Heart left ventricle (tissue), 13 donors: ENCODE measurements at regions not wholly inside any gene's neighbourhood (a gene's known extent, or its start where the extent isn't known, plus 50 kb on each side); places are given as distances from the start of the nearest gene placed in this dataset.

Source experiments
- POLR2A ChIP-seq, 2 donors: fragments of 450-650 bp; IDR thresholded peaks; one replicate each; pipeline ENCODE4 v1.6.1; 2017; ENCODE audit warnings: antibody characterized with exemption in 2 of 2, mild to moderate bottlenecking in 2 of 2, moderate library complexity in 2 of 2
- TF ChIP-seq, protein P1 (sequence below), 12 donors: fragments of 200-600 bp; sonication (generic) in 4 of 12; IDR thresholded peaks; one replicate each; pipeline versions ENCODE4 v1.5.0 to v1.8.0; 2018 to 2022; ENCODE audit warnings: antibody characterized with exemption in 12 of 12, mild to moderate bottlenecking in 5 of 12
- donor health status: ischemic (EF 13 %, LVEDD 7.1; RV severe dilation, severe dysfunction).
- donor health status: DM: no; HTN: yes; CAD: no.
- donor health status: DM: no; HTN: no; CAD: no.
- donor health status: ischemic (EF 25% LVEDD 6.9; RV normal size, moderate dysfunction).
- donor health status: ischemic (EF 25% LVEDD 5.7; RV mildly dilated, moderate dysfunction).
- donor health status: ischemic (EF 35%, LVEDD 5.7; RV mildly dilated, moderate dysfunction).
- donor health status: nonischemic (EF 11% LVEDD 7.7; RV severe dilation, severe dysfunction).
- donor health status: DM: yes; HTN: yes; CAD: no.
- donor health status: PGD.
- donor health status: ischemic (EF 29% LVEDD 5.4; RV normal size, mild dysfunction).
- donor health status: nonischemic (EF 23%, LVEDD 6.1; RV moderate dilation, normal function).

DNA sequence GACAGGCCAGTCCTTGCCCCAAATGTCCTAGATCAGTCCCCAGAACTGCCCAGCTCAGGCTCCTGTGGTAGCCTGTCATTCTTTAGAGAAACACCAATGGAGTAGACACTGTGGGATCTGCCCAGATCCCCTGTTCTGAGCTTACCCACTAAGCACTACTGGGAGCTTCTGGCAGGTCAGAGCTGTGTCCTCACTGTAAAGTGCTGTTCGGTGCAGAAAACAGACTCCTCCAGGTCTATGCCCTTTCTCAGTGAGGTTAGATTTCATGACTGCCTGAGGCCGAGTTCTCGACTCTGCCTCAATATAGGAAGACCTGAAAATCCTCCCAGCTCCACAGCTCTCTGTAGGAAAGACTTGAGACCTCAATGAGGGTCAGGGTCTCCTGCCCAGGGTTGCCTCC, 67.5 kb upstream of the IGLL5 start:
- TF ChIP-seq, protein P1, sequence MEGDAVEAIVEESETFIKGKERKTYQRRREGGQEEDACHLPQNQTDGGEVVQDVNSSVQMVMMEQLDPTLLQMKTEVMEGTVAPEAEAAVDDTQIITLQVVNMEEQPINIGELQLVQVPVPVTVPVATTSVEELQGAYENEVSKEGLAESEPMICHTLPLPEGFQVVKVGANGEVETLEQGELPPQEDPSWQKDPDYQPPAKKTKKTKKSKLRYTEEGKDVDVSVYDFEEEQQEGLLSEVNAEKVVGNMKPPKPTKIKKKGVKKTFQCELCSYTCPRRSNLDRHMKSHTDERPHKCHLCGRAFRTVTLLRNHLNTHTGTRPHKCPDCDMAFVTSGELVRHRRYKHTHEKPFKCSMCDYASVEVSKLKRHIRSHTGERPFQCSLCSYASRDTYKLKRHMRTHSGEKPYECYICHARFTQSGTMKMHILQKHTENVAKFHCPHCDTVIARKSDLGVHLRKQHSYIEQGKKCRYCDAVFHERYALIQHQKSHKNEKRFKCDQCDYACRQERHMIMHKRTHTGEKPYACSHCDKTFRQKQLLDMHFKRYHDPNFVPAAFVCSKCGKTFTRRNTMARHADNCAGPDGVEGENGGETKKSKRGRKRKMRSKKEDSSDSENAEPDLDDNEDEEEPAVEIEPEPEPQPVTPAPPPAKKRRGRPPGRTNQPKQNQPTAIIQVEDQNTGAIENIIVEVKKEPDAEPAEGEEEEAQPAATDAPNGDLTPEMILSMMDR (IDR thresholded peaks at IDR 0.05) = no peak
- TF ChIP-seq POLR2A (IDR thresholded peaks at IDR 0.05) = no peak
